NCI-H2107 treated with DMSO at 0.1 percent for 48 hours (cell line): ENCODE measurements at regions not wholly inside any gene's neighbourhood (a gene's known extent, or its start where the extent isn't known, plus 50 kb on each side); places are given as distances from the start of the nearest gene placed in this dataset.

Source experiments
- DNase-seq: peaks from one replicate; lab custom pipeline; 2025; ENCODE audit not compliant: unreplicated experiment; lab: John Stamatoyannopoulos, UW

DNA sequence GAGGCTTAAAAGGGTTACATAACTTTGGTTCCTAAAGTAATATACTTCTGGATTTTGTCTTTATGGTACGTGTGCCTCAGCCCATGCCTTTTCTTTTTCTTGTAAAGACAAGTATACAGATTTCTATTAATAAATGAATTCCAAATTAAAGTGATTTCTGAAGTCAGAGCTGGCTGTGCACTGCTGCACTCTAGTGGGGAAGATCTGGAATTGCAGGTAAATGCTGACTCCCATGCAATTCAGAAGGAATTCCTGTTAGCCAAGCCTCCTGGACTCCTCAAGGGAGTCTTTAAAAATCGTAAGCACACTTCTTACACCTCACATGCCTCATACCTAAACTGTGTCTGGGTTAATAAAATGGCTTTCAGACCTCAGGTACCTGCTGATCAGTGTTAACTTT lies 118.4 kb upstream of the SLC7A1 start:
- no peak for DNase-seq

DNA sequence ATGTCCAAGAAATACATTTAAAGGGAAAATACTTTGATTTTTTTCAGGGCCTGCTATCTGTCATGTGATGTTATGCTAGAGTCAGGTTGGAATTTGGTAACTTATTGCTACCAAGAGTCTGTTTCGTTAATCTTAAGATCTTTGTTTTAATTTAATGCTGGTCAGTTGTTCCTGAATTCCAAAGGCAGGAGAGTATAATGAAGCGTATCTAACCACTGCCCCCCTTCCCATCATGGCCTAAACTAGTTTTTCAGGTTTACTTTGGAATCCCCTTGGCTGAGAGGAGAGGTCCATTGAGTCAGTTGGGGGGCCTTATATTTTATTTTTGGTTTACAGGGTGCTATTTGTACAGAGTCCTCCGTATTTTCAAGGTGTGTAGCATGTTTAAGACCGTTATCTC lies 116.3 kb upstream of the SLC7A1 start:
- DNase-seq: no peak

- no peak for DNase-seq
These were observed 115.0 kb upstream of the SLC7A1 start for GRCh38 chr13:29710511-29710910.

DNA sequence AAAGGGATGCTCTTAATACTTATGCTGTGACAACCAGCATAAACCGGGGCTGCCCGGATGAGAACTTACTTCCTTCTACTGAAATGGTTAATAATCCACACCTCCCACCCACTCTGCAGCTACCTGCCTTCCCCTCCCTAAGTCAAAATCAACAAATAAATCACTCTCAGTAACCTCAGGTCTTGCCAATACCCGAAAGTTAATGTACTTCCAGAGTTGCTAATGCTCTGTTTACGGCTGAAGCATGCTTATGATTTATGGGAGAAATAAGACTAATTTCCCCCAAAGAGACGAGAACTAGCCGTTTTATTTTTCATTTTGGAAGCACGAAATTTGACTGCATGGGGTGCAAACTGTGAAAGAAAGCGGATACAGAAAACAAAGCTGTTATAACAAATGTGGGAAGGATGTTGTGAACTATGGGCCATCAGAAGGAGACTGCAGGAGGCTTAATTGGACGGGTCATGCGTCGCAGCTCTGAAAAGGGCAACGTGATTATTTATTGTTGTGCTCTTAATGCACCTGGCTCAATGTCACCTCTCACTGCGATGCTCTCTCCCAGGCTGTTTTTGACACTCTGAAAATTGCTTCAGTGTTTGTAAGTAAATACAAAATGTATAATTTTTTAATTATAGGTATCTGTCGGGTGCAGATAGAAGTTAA lies 114.0 kb upstream of the SLC7A1 start:
- DNase-seq: peak; percentile 32

GRCh38 chr13:29707876-29708543 lies 112.5 kb upstream of the SLC7A1 start:
- peak; percentile 7 for DNase-seq

DNA sequence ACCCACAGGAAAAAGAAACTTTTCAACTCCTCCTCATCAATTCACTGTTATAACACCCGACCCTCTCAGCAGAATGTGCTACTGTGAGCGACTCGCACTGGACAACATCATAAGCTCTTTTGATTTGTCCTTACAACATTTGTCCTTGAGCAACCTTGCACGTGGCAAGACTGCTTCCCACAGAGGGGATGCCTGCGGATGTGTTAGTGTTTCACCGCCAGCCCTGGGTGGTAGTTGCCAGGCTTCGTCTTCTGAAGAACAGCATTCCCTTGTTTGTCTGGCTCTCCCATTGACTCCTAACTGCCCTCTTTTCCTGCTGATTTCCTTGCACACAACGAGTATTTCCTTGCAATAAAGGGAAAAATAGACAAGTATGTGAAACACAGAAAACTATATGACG lies 111.4 kb upstream of the SLC7A1 start:
- DNase-seq: no peak

DNA sequence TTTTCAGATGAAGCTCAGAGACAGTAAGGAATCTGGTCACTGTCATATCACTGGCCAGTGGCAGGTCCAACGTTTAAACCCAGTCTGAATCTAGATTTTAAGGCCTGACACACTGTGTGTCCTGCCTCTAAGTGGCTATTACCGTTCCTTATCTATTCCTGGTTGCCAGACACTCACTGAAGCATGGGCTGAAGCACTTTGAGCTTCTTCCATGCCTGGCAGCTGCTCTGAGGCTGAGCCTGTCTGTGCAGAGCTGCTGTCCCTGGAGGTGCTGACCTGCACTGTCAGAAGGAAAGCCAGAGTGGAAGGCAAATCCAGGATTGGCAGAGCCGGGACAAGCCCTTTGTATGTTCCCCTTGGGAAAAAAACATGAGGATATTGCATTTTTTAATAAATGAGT lies 109.2 kb upstream of the SLC7A1 start:
- DNase-seq: no peak

GRCh38 chr13:29703421-29703820 lies 107.9 kb upstream of the SLC7A1 start:
- no peak for DNase-seq

- no peak for DNase-seq
These were observed 107.4 kb upstream of the SLC7A1 start for GRCh38 chr13:29702912-29703351.

DNA sequence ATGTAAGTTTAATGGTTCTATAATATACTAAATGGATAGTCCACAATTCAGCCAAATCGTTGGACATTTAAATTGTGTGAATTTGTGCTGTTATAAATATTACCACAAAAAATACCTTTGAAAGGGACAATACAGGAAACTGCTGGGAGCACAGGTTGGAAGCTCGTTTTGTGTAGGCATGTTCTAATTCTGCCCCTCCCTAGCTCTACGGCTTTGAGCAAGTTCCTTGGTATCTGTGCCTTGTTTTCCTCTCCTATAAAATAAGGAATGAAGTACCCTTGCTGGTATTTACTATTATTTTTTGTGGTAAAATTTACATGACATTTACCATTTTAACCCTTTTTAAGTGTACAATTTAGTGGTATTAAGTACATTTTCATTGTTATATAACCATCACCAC lies 102.6 kb upstream of the SLC7A1 start:
- DNase-seq: no peak

- DNase-seq: no peak
These were observed 101.1 kb upstream of the SLC7A1 start for GRCh38 chr13:29696606-29697005.

DNA sequence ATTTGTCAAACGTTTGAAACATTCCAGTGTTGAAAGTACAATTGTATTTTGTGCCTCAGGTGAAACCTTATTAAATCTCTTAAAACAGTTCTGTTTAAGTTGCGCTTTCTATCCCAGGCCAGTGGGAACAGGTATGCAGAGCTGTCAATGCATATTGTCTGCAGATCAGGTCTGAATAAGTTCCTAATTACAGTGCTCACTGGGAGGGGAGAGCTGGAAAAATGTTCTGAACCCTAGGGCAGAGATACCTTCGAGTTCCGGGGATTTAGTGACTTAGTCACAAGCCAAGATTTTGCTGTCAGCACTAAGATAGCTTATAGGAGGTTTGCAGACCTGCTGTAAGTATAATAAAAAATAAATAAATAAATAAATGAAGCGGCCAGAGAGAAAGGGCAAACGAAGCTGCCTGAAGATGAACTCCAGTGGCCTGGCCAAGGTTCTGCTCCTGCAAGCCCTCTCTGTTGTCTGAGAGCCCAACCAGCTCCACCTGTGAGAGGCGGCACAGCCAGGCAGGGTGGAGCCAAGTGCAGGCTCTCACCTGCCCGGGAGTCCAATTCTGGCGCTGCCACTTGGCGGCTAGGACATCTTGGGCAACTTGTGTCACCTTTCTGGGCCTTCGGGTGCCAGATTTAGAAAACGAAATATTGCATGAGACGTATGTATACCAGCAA lies 97.9 kb upstream of the SLC7A1 start:
- DNase-seq: no peak

DNA sequence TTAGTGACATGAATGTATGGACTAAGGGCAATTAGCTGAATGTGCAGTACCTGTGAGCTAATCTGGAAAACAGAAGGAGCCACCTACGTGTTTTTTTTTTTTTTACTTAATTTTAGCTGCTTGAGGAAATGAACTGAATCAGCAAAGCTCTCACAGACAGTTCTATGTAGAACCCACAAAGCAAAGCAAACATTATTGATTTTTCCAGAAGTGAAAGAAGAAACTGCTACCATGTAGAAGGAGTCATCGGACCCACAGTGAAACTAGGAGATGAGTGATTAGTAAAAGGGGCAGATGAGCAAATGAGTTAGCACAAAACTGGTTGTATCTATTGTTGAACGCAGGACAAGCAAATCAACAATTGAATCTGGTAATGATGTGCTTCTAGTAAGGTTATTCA lies 94.1 kb upstream of the SLC7A1 start:
- no peak for DNase-seq

- DNase-seq: no peak
These were observed 92.7 kb upstream of the SLC7A1 start for GRCh38 chr13:29688193-29688592.

GRCh38 chr13:29684441-29684840 lies 89.0 kb upstream of the SLC7A1 start:
- no peak for DNase-seq

GRCh38 chr13:29683041-29683440 lies 87.6 kb upstream of the SLC7A1 start:
- DNase-seq: no peak

GRCh38 chr13:29681864-29682263 lies 86.4 kb upstream of the SLC7A1 start:
- DNase-seq: no peak

DNA sequence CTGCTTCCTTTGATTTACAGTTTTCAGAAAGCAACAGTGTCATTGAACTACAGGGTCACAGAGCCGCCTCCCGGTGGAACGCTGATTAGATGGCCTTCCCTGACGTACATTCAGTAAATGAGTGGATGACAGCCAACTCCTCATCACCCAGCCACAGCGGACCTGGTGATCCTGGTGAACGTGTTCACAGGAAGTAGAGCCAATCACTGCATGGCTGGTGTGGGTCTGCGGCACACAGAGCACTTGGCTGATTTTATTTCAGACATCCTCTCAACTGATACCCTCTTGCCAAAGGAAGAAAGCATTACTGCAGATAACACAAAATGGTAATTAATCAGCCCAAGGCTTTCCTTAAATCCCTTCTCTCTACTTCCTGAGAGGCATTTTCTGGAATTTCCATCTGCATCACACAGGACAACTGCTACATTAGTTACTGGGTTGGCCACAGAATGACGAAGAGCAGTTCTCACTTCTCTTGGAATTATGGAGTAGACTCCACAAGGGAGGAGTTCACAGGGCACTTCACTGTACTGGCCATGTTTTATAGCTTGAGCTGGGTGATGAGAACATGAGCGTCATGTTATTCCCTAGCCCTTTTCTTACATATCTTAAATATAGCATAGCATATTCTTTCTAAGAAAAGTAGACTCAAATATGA lies 84.0 kb upstream of the SLC7A1 start:
- DNase-seq: no peak

- no peak for DNase-seq
These were observed 82.1 kb upstream of the SLC7A1 start for GRCh38 chr13:29677627-29678026.

DNA sequence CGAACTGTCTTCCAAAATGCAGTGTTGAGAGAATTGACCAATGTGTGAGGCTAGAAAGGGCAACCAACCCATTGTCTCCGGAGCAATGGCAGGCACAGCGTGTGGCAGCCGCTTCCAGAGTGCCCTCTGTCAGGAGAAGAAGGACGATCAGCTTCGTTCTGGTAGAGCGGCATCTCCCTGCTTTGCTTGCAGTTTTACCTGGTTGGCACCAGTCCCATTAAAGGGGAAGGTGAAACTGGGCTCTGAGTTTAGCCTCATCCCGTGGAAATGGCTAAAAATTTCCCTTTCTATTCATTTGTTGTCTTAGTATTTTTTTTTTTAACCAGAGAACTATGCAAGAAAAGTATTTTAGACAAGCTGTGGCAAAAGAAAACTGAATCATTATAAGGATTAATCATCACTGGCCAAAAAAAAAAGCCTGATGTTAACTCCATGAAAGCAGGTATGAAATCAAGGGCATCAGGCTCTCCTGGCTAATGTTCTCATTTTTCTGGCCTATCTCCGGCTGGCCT lies 81.5 kb upstream of the SLC7A1 start:
- DNase-seq: no peak

DNA sequence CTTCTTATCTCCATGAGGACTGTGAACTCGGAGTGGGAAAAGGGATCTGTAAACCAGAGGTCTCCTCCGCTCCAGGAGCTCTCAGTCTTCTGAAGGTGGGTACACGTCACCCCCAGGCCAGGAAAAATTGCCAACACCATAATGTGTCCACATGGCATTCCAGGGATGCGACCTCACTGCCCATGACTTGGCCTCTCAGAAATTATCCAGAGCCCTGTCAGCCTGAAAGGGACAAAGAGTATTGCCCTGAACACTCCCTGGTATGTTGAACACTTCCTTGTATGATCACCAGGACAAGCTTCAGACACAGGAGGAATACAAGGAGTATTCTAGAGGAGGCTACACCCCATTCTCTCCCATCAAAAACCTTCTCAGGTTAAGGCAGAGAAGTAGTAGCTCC lies 81.0 kb upstream of the SLC7A1 start:
- no peak for DNase-seq

DNA sequence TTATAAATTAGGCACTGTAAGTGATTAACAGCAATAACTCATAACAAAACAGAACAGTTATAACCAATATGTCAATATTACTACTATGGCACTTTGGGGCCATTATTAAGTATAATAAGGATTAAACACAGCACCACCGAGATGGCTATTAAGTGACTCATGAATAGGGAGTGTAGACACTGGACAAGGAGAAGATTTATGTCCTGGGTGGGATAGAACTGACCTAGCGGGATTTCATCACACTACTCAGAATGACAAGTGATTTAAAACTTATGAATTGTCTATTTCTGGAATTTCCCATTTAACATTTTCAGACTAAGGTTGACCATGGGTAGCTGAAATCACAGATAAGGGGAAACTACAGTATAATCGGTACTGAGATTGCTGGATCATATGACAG lies 79.0 kb upstream of the SLC7A1 start:
- no peak for DNase-seq
